SHP77 treated with DMSO at 0.1 percent for 48 hours (cell line): ENCODE measurements at regions not wholly inside any gene's neighbourhood (a gene's known extent, or its start where the extent isn't known, plus 50 kb on each side); places are given as distances from the start of the nearest gene placed in this dataset.

Experiments used
- DNase-seq: peaks from one replicate; lab custom pipeline; 2025; lab: John Stamatoyannopoulos, UW

- no peak for DNase-seq
These were observed 157.2 kb upstream of the NOCT start for GRCh38 chr4:138858419-138858818.

- DNase-seq, result no peak
These were observed 158.2 kb upstream of the NOCT start for GRCh38 chr4:138857416-138857815.

GRCh38 chr4:138852681-138853080 is 162.9 kb upstream of the NOCT start:
- no peak for DNase-seq

GRCh38 chr4:138851391-138852335 is 163.9 kb upstream of the NOCT start:
- no peak for DNase-seq

- DNase-seq, result no peak
These were observed 169.9 kb upstream of the NOCT start for GRCh38 chr4:138845664-138846063.

GRCh38 chr4:138845054-138845453 is 170.5 kb upstream of the NOCT start:
- no peak for DNase-seq

GRCh38 chr4:138843616-138844015 is 172.0 kb upstream of the NOCT start:
- DNase-seq, result no peak

- no peak for DNase-seq
These were observed 174.2 kb upstream of the NOCT start for GRCh38 chr4:138841343-138841742.

- no peak for DNase-seq
These were observed 177.3 kb upstream of the NOCT start for GRCh38 chr4:138838251-138838650.

GRCh38 chr4:138835832-138836533 is 179.6 kb upstream of the NOCT start:
- DNase-seq, result no peak

GRCh38 chr4:138833974-138834373 is 181.6 kb upstream of the NOCT start:
- no peak for DNase-seq

GRCh38 chr4:138832563-138832962 is 183.0 kb upstream of the NOCT start:
- no peak for DNase-seq

- DNase-seq, result no peak
These were observed 183.6 kb upstream of the NOCT start for GRCh38 chr4:138831948-138832347.

GRCh38 chr4:138828926-138829325 is 186.7 kb upstream of the NOCT start:
- no peak for DNase-seq

- DNase-seq, result no peak
These were observed 188.8 kb upstream of the NOCT start for GRCh38 chr4:138826754-138827153.

- DNase-seq, result no peak
These were observed 189.3 kb upstream of the NOCT start for GRCh38 chr4:138826322-138826721.

- no peak for DNase-seq
These were observed 194.2 kb upstream of the NOCT start for GRCh38 chr4:138821331-138821730.

- DNase-seq, result no peak
These were observed 198.7 kb upstream of the NOCT start for GRCh38 chr4:138816875-138817274.

GRCh38 chr4:138815811-138816210 is 199.8 kb upstream of the NOCT start:
- DNase-seq, result no peak

- DNase-seq, result no peak
These were observed 209.8 kb upstream of the NOCT start for GRCh38 chr4:138805736-138806135.

- no peak for DNase-seq
These were observed 210.9 kb upstream of the NOCT start for GRCh38 chr4:138804711-138805110.

- no peak for DNase-seq
These were observed 212.5 kb upstream of the NOCT start for GRCh38 chr4:138803051-138803450.

GRCh38 chr4:138802499-138802898 is 213.1 kb upstream of the NOCT start:
- DNase-seq, result no peak
